ENCODE measurements at regions not wholly inside any gene's neighbourhood (a gene's known extent, or its start where the extent isn't known, plus 50 kb on each side); places are given as distances from the start of the nearest gene placed in this dataset.

DNA sequence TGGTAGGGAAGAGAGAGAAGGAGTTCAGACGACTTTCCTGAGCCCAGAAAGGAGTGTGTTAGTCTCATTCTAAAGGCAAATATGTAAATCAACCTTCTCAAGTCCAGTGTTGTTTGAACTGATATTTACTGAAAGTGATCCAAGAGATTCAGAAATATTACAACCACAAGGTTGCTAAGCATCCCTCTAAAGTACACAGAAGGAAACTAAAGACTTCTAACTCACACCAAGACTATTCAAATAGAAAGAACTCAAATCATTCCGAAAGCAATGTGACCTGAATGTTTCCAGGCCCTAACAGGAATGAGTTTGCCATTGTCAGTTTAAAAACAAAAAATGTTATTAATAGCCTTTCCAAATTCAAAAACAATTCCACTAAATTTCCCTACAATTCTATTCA, 56.9 kb upstream of the VGLL3 start:
- no TSS peak for BruUV-seq (replicated peaks)
- no peak overlapping the region for H2AFZ ChIP-seq (ENCODE audit: low read length)
- POLR2A ChIA-PET = interaction anchor here (0.6 kb wide), 1 partner anchor 32 kb away, joined by 3 read pairs; no protein-coding TSS in a partner anchor
- CTCF ChIA-PET (ENCODE audit: unreplicated experiment) = no interaction called here
- no peaks in the 10 kb centered on the region for H3K79me2 ChIP-seq (ENCODE audit: insufficient read depth, low read depth, low read length)
- no peak for DNase-seq (ENCODE audit: low spot score)
- no peak for TF ChIP-seq EZH2phosphoT487 (IDR thresholded peaks at IDR 0.05; ENCODE audit: borderline replicate concordance, low read depth, low read length)
- H3K4me1 ChIP-seq (ENCODE audit: insufficient read depth, low read length, poor library complexity, severe bottlenecking) = no peaks in the 10 kb centered on the region
- no peaks in the 10 kb centered on the region for H3K36me3 ChIP-seq (ENCODE audit: insufficient read depth, low read length)
- no peaks in the 10 kb centered on the region for H3K9me3 ChIP-seq (ENCODE audit: low read length)
- intact Hi-C loops (cut with micrococcal nuclease; ENCODE audit: unreplicated experiment) = no loop called here
- H3K9me2 ChIP-seq (ENCODE audit: insufficient read depth, low read length) = no peaks in the 10 kb centered on the region
- no peak overlapping the region for H3K4me3 ChIP-seq (ENCODE audit: low read depth, low read length, poor library complexity, severe bottlenecking)
- H3K27ac ChIP-seq (ENCODE audit: low read depth, low read length, poor library complexity, severe bottlenecking) = no peak overlapping the region
- no peak overlapping the region for H3K4me2 ChIP-seq (ENCODE audit: low read length)
- no peaks in the 10 kb centered on the region for H4K20me1 ChIP-seq (ENCODE audit: insufficient read depth, low read length)

DNA sequence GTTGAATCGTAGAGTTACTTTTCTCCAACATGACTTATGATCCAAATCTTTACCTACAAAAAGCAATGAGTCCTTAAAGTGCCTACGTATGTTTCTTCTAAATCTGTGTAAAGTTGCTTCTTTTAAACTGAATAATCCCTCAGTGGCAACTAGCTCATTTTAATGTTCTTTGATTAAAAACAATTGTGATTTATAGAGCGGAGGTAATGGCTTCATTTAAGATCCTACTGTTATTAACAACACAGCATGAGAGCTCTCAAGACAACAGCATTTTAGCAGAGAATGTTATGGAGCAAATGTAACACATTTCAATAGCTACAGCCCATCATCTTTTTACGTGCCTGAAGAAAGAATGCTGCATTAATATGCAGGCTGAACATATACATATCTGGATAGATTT, 55.3 kb upstream of the VGLL3 start:
- POLR2A ChIA-PET = no interaction called here
- no peaks in the 10 kb centered on the region for H3K79me2 ChIP-seq (ENCODE audit: insufficient read depth, low read depth, low read length)
- H3K27ac ChIP-seq (ENCODE audit: low read depth, low read length, poor library complexity, severe bottlenecking) = no peak overlapping the region
- BruUV-seq (replicated peaks) = no TSS peak
- H3K9me3 ChIP-seq (ENCODE audit: low read length) = no peaks in the 10 kb centered on the region
- DNase-seq (ENCODE audit: low spot score) = no peak
- no peaks in the 10 kb centered on the region for H4K20me1 ChIP-seq (ENCODE audit: insufficient read depth, low read length)
- no peaks in the 10 kb centered on the region for H3K9me2 ChIP-seq (ENCODE audit: insufficient read depth, low read length)
- no peaks in the 10 kb centered on the region for H3K36me3 ChIP-seq (ENCODE audit: insufficient read depth, low read length)
- CTCF ChIA-PET (ENCODE audit: unreplicated experiment) = no interaction called here
- H3K4me1 ChIP-seq (ENCODE audit: insufficient read depth, low read length, poor library complexity, severe bottlenecking) = no peaks in the 10 kb centered on the region
- intact Hi-C loops (cut with micrococcal nuclease; ENCODE audit: unreplicated experiment) = no loop called here
- no peak overlapping the region for H3K4me2 ChIP-seq (ENCODE audit: low read length)
- no peak overlapping the region for H3K4me3 ChIP-seq (ENCODE audit: low read depth, low read length, poor library complexity, severe bottlenecking)
- no peak for TF ChIP-seq CTCF (conservative IDR thresholded peaks at IDR 0.05; ENCODE audit: low read length)
- H2AFZ ChIP-seq (ENCODE audit: low read length) = no peak overlapping the region

GRCh38 chr3:87045473-87045872, 54.5 kb upstream of the VGLL3 start:
- Histone ChIP-seq H3K4me1 (ENCODE audit: insufficient read depth, low read length, poor library complexity, severe bottlenecking) (no peaks in the 10 kb centered on the region), H3K27ac (ENCODE audit: low read depth, low read length, poor library complexity, severe bottlenecking) (no peak overlapping the region), H2AFZ (ENCODE audit: low read length) (no peak overlapping the region), H3K36me3 (ENCODE audit: insufficient read depth, low read length) (no peaks in the 10 kb centered on the region), H3K4me3 (ENCODE audit: low read depth, low read length, poor library complexity, severe bottlenecking) (no peak overlapping the region), H3K79me2 (ENCODE audit: insufficient read depth, low read depth, low read length) (no peaks in the 10 kb centered on the region), H4K20me1 (ENCODE audit: insufficient read depth, low read length) (no peaks in the 10 kb centered on the region), H3K4me2 (ENCODE audit: low read length) (no peak overlapping the region), H3K9me3 (ENCODE audit: low read length) (no peaks in the 10 kb centered on the region), H3K9me2 (ENCODE audit: insufficient read depth, low read length) (no peaks in the 10 kb centered on the region)
- CTCF ChIA-PET (ENCODE audit: unreplicated experiment) = no interaction called here
- BruUV-seq (replicated peaks) = no TSS peak
- intact Hi-C loops (cut with micrococcal nuclease; ENCODE audit: unreplicated experiment) = no loop called here
- no peak for DNase-seq (ENCODE audit: low spot score)
- POLR2A ChIA-PET = no interaction called here
- TF ChIP-seq EZH2phosphoT487 (IDR thresholded peaks at IDR 0.05; ENCODE audit: borderline replicate concordance, low read depth, low read length) = no peak
- TF ChIP-seq CTCF (conservative IDR thresholded peaks at IDR 0.05; ENCODE audit: low read length) = no peak

All from OCI-LY7 (cell line).